ENCODE measurements at regions not wholly inside any gene's neighbourhood (a gene's known extent, or its start where the extent isn't known, plus 50 kb on each side); places are given as distances from the start of the nearest gene placed in this dataset.

DNA sequence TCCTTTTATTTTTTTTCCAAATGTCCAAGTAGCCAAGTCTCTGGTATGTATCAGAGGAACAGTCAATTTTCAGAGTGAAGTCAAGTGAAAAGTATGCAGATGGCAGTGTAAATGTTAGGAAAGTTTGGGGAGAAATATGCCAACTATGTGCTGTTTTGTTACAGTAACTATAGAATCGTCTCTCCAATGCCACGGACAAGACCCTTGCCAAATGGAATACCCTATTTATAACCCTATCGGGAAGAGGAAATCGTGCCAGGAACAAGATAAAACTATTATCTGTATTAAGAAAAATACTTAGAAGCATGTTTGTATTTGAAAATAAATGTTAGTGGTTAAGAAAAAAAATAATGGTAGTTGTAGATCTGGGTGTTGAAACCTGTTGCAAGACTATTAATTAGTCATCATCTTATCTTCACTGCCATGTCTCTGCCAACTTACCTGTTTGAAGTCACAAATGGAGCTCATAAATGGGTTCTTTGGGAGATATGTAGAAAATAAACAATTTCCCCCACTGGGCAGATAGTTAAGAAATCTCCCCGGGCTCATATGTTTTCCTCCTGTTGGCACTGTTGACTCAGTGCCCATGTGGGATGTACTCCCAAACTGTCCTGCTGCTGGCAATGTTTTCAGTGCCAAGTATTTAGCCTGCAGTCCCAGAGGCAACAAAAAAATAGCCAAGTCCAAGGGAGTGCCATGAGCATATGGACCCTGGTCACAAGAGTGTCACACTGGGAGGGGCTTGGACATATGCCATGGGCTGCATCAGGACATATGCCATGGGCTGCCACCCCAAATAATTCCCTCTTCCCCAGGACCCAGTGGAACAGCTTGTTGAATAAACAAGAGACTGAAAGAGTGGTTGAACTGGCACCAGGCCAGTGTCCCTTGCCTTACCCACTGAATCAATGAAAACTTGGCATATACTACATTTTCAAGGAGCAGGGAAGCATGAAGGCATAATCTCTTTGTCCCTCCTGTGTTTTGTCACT, 366.9 kb downstream of the OSR1 start:
- no peaks in the 10 kb centered on the region for H3K4me1 ChIP-seq (ENCODE audit: low read depth)
- ATAC-seq (peak; percentile 70), DNase-seq (peak in 2 of 3 donors; percentile 43 to 44)
- H3K4me3 ChIP-seq, result no peak overlapping the region
- no peaks in the 10 kb centered on the region for H3K9me3 ChIP-seq
- no peaks in the 10 kb centered on the region for H3K36me3 ChIP-seq (ENCODE audit: low read depth)
- TF ChIP-seq, protein P1, sequence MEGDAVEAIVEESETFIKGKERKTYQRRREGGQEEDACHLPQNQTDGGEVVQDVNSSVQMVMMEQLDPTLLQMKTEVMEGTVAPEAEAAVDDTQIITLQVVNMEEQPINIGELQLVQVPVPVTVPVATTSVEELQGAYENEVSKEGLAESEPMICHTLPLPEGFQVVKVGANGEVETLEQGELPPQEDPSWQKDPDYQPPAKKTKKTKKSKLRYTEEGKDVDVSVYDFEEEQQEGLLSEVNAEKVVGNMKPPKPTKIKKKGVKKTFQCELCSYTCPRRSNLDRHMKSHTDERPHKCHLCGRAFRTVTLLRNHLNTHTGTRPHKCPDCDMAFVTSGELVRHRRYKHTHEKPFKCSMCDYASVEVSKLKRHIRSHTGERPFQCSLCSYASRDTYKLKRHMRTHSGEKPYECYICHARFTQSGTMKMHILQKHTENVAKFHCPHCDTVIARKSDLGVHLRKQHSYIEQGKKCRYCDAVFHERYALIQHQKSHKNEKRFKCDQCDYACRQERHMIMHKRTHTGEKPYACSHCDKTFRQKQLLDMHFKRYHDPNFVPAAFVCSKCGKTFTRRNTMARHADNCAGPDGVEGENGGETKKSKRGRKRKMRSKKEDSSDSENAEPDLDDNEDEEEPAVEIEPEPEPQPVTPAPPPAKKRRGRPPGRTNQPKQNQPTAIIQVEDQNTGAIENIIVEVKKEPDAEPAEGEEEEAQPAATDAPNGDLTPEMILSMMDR (IDR thresholded peaks at IDR 0.05), result no peak
- intact Hi-C loops (cut with DNase I, micrococcal nuclease), result no loop called here

DNA sequence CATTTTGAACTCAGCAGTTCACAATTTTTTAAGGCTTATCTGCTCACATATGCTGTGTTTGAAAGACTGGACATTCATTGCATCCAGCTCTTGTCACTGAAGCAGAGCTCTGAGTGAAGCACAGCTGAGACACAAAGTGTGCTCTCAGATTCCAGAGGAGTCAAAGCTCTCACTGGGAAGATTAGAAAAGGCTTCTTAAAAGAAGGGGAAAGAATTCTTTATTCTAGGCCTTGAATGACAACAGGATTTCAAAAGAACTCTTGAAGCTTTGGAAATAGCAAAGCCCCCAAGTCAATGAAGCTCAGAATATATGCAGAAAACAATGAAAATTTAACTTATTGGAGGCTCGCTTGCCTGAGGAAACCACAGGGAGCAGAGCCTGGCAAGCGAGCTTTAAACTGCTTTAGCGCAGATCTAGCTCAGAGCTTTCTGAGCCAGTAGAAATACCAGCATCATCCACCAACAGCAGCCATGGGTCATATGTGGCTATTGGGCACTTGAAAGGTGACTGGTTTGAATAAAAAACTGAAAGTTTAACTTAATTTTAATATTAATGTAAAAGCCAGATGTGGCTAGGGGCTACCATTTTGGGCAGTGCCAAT, 369.7 kb downstream of the OSR1 start:
- Histone ChIP-seq H3K4me3 (no peak overlapping the region), H3K4me1 (ENCODE audit: low read depth) (no peaks in the 10 kb centered on the region), H3K9me3 (no peaks in the 10 kb centered on the region), H3K36me3 (ENCODE audit: low read depth) (no peaks in the 10 kb centered on the region)
- DNase-seq, result no peak
- no peak for ATAC-seq
- intact Hi-C loops (cut with DNase I, micrococcal nuclease), result loop anchor here in 1 of 2 donors (10.0 kb wide), 1 partner anchor 366 kb away; the partner anchor contains the start of gene OSR1
- TF ChIP-seq, protein P1 (IDR thresholded peaks at IDR 0.05), result no peak

DNA sequence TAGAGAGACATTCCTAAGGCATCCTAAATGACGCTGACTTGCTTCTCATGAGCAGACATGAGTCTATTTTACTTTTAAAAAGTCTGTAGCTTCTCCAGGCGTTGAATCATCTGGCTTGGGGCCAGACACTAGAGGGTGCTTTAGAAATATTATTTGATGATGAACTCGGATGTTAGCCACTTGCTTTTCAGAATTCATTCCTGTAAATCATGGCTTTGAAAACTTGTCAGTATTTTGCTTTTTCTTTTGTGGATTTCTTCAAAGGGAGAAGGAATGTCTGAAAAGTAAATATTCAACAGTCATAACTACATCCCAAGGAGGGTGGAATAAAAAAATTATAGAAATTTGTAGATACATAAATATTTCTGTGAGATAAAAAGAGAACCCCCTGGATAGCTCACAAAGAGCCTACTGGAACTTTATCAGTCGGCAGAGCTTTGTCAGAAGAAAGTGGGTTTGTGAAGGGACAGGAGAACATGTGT, 370.8 kb downstream of the OSR1 start:
- no peaks in the 10 kb centered on the region for H3K36me3 ChIP-seq (ENCODE audit: low read depth)
- ATAC-seq, result no peak
- TF ChIP-seq, protein P1 (IDR thresholded peaks at IDR 0.05), result no peak
- H3K4me3 ChIP-seq, result no peak overlapping the region
- intact Hi-C loops (cut with DNase I, micrococcal nuclease), result loop anchor here in 1 of 2 donors (10.0 kb wide), 1 partner anchor 367 kb away; the partner anchor contains the start of gene OSR1
- no peaks in the 10 kb centered on the region for H3K9me3 ChIP-seq
- no peaks in the 10 kb centered on the region for H3K4me1 ChIP-seq (ENCODE audit: low read depth)
- peak in 2 of 3 donors; percentile 24 to 69 for DNase-seq

DNA sequence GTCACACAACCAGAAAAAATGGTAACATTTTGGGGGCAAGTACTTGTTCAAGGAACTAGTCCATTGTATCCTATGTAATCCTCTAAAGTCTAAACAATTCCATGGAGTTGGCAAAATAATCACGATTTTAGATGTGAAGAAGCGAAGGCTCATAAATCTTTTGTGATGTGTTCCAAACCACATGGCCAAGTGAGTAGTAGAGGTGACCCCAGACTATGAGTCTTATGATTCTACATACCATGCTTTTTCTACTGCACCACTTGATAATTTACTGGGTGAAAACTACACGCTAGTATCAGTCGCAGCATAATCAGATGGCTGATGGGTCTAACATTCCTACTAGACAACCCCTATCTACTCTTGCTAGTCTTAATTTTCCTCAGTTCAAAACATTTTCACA, 371.4 kb downstream of the OSR1 start:
- no peak for ATAC-seq
- no peaks in the 10 kb centered on the region for H3K4me1 ChIP-seq (ENCODE audit: low read depth)
- DNase-seq, result no peak
- H3K9me3 ChIP-seq, result no peaks in the 10 kb centered on the region
- no peak overlapping the region for H3K4me3 ChIP-seq
- intact Hi-C loops (cut with DNase I, micrococcal nuclease), result loop anchor here in 1 of 2 donors (10.0 kb wide), 1 partner anchor 368 kb away; the partner anchor contains the start of gene OSR1
- H3K36me3 ChIP-seq (ENCODE audit: low read depth), result no peaks in the 10 kb centered on the region
- TF ChIP-seq, protein P1 (IDR thresholded peaks at IDR 0.05), result no peak

DNA sequence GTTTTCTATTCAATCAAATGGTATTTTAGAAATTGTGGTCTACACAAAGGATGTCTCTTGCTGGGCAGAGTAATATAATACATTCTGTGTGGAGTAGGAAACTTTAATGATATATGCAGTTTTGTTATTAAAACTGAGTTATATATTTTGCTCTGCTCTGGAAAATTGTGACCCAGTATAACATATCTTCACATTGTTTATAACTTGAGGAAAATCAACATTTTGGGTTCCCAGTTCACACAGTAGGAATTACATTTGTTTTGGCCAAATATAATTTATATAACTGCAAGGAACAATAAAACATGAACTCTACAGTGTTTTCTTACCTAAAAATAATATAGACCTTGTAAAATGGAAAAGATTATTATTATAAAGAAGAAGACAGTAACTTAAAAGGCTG, 372.4 kb downstream of the OSR1 start:
- Histone ChIP-seq H3K4me1 (ENCODE audit: low read depth) (no peaks in the 10 kb centered on the region), H3K9me3 (no peaks in the 10 kb centered on the region), H3K4me3 (no peak overlapping the region), H3K36me3 (ENCODE audit: low read depth) (no peaks in the 10 kb centered on the region)
- TF ChIP-seq, protein P1 (IDR thresholded peaks at IDR 0.05), result no peak
- intact Hi-C loops (cut with DNase I, micrococcal nuclease), result loop anchor here in 1 of 2 donors (10.0 kb wide), 1 partner anchor 369 kb away; the partner anchor contains the start of gene OSR1
- ATAC-seq (no peak), DNase-seq (no peak)
